ENCODE measurements at regions not wholly inside any gene's neighbourhood (a gene's known extent, or its start where the extent isn't known, plus 50 kb on each side); places are given as distances from the start of the nearest gene placed in this dataset.
"Not testable (repeated sequence)": the region's sequence is repeated elsewhere in the genome, so short reads cannot be mapped to it uniquely, and the experiment has no call there.

DNA sequence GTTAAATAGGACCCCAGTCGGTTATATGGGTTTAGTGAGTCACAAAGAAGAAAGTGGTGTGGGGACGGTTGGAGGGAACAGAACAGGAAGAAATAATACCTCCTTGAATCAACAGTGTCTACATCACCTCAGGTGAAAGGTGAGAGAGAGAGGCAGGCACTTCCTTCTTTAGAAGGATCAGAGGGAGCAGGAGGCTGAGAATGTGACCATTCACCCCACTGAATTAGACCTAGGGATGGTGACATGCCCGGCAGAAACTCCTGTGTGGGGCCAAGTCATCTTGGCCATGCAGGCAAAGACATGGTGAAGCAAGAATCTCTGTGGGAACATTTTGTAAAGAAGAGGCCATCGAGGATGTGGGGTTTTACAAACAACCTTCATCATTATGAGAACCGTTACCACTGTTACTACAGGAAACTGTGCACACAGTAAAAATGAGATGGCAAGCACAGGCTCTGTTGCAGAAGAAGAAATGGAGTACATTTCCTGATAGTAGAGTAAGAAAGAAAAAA lies 1196.9 kb downstream of the VRK1 start:
- peak; percentile 32 for DNase-seq

DNA sequence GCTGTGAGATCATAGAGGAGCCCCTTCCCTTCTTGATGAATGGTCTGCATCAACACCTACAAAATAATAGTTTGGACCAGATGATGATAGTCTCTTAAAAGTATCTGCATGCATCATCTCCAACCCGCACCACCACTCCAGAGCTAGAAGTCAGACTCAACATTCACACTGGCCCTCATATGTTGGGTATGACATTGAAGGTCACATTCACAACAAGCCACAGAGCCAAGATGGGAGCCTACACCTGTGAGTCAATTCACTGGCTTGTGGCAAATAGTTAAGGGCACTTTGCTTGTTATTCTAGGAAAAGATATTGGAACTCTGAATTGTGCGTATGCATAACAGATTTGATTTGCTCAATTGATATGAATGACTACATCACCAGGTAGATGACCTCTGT lies 1197.9 kb downstream of the VRK1 start:
- no peak for DNase-seq

DNA sequence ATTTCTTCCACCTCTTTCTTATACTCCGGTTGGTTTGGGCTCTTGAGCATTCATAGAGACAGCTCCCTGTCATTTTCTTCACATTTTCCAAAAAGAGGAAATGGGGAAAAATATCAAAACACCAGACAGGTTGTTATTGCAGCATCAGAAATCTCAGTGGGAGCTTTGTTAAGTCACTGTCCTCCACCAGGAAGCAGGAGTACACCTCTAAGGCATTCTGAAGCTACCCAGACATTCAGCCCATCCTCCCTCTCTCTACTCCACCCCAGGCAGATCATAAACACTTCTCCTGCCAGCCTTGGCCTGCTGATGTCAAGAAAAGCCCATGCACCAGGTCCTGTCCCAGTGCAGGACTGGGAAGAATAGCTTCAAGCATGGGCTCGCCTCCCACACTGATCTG lies 1198.3 kb downstream of the VRK1 start:
- no peak for DNase-seq

DNA sequence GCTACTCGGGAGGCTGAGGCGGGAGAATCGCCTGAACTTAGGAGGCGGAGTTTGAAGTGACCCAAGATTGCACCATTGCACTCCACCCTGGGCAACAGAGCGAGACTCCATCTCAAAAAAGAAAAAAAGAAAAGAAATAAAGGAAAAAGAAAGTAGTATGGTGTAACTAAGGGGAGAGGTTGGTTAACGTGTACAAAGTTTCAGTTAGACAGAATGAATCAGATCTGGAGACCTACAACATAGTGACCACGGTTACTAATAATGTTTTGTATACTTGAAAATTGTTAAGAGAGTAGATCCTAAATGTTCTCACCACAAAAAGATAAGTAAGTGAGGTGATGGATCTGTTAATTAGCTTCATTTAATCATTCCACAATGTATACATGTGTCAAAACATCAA lies 1208.8 kb downstream of the VRK1 start:
- DNase-seq = no peak

DNA sequence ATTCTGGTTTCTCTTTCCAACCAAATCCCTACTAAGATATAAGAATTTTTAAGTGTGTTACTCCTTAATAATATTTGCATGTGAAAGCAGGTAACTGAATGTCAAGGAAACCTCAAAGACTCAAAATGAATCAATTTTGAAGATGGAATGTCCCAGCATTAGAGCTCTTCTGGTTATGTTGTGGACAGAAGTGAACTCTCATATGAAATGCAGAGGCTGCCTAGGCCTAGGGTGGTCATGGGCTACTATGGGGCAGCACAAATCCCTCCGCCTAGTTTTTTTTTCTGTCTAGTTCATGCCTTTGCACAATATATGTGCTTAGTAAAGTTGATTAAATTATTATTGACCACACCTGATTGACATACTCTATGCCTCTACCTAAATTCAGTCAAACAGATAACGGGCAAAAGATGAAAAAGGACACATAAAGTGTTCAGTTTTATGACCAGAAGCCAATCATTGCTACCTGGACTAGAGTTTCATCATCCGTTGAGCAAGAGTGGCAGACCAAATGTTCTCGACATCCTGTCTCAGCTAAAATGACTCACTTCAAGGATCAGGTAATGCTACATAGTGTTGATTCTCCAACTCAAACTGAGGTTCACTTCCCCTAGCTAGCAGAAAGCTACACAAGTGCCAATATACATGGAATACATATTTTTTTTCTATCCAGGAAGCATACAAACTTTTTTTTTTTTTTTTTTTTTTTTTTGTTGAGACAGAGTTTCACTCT lies 1211.4 kb downstream of the VRK1 start:
- no peak for DNase-seq

DNA sequence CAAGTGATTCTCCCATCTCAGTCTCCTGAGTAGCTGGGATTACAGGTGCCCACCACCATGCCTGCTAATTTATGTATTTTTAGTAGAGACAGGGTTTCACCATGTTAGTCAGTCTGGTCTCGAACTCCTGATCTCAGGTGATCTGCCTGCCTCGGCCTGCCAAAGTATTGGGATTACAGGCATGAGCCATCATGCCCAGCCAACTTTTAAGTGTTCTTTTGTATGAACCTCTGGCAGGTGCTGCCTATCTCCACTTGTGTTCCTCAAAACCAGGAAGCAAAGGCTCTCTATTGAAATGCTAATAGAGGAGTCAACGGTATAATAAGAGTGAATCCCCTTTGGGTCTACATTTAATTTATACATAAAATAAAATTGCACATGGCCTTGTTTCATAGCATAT lies 1212.0 kb downstream of the VRK1 start:
- DNase-seq = not testable (repeated sequence)

DNA sequence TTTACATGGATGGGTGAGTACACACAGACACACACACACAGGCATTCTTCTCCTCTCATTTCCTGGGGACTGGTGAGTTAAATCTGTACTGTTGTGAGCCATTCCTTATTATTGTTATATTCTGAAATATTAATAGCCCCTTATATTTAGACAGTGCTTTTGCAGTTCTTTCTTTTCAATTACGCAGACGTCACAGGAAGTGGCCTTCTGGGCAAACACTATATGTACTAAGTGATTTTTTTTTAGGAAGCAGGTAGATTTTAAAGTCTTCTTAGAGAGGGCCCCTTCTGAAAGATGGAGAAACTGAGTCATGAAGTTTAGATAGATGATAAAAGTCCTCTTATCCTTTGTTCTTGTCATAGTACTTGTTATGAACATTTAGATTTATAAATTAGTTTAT lies 1213.6 kb downstream of the VRK1 start:
- no peak for DNase-seq

DNA sequence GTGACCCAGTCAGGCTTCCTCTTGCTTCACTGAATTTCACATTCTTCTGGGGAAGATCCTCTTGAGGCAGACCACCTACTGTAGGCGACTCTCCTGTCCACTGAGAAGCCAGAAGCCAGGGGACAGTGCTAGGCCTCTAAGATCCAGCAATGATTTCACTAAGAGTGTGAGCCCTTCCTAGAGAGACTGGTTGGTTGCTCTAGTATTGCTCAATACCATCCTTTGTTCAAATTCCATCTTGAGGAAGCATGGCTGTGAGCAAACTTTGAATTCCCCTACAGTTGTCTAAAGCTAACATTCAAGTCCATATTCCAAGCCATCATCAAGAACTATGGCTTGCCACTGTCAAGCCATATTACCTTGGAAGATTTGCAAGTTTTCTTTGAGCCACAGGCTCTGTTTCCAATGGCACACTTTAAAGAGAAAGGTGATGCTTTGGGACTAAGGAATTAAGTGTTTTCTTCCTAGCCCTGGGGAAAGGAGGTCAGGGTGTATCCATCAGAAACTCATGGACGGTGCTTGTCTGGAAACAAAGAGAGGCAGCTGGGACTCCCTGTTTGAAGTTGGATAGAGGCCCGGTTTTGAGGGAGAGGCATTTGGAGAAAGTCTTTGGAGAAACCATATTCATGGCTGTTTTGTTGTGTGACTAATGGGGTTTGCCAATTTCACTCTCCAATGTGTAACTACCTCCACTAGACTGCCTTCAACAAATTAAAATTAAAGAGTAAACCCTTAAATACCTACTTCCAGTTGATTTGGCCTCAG lies 1217.9 kb downstream of the VRK1 start:
- no peak for DNase-seq

DNA sequence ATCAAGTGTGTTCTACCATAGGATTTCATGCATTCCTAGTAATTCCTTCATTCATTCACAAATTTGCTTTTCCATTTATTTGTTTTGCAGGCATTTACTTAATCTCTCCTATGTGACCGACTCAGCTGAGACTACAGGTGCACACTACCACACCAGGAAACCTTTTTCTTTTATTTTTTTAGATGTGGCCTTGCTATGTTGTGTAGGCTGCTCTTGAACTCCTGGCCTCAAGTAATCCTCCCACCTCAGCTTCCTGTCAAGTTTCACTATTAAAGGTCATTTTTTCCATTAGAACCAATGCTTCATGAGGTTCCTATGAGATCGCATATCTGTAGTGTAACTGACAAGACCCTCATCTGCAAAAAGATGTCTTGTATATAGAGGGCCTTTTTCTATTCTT lies 1218.7 kb downstream of the VRK1 start:
- no peak for DNase-seq

DNA sequence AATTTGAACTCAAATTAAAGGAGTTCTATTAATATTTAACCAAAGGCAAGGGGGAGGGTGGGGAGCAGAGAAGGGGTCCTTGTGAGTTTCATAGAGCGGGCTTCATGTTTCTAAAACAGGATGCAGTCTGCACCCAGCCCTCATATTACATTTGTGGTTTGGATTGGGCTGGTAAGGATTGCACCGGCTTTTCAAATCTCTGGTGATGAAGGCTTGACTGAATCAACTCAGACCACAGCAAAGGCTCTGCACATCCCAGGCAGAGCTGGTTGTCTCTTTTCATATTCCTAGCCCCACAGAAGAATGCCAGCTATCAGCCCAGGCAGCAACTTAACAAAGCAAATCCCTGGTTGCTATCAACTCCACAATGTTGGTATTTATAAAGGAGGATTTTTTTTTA lies 1221.4 kb downstream of the VRK1 start:
- DNase-seq = no peak

DNA sequence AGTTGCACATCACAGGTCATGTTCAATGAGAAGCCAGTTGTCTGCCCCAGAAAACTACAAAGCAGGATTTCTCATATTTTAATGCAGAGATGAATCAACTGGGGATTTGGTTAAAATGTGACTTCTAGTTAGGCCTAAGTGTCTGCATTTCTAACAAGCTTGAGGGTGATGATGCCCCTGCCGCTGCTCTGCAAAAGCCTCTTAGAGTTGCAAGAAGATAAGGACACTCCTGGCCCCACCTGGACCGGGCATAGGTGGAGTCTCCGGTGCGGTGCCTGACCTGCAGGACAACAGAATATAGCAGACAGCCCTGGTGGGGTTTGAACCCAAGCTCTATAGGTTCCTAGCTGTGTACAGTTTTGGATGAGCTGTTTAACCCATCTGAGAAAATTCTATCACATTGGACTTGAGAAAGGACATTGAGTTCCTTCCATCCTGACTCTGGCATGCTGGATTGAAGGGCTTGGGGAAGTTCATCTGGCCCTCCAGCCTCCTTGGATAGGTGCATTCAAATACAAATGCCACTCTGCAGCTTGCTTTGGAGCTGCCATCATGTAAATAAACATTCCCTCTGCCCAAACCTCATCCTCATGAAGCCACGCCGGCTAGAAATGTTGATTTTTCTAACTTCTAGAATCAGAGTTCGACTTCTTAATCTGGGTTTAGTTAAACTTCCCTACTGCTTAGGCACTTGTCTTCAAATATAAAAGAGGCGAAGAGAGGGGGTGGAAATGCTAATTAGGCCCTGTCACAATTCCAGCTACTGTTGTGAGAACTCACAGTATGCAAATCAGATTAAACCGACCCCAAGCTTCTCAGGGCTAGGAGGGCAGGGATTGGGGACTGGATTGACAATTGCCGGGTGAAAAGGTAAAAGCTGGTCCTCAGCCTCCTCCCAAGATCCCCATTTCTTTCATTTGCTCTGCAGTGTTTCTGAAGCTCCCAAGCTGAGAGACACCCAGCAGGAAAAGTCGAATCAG lies 1225.6 kb downstream of the VRK1 start:
- no peak for DNase-seq

DNA sequence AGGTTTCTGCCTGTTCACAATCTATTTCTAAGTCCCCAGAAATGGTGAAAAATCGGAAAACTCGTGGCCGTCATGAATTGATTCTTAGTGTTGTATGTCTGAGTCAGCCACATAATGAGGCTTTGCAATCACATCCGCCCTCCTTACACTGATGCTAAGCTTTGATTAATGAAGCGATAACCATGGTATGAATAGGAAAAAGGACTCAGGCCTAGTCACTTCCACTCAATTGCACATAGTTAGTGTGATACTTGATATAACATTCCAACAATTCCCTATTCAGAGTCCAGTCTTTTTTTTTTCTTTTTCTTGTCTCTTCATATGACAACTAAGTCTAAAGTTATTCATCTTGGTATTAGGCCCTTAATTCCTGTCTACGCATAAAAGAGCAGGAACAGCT lies 1231.0 kb downstream of the VRK1 start:
- no peak for DNase-seq

DNA sequence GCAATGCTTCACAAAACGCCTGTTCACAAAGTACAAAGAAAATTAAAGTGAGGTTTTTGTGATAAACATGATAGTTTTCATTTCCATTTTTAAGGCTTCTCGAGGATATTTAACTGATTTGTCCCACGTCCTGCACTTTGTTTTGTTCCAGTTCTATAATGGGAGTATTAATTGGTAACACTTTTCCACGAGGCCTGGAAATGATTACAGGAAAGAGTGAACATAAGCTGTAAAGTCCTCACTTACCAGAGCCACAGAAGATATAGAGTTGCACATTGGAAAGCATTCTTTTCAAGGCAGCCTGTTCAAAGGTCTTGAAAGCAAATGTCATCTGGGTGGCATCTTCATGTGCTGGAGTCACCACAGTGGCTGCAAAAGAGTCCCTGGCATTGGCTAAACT lies 1236.6 kb downstream of the BCL11B start:
- no peak for DNase-seq

DNA sequence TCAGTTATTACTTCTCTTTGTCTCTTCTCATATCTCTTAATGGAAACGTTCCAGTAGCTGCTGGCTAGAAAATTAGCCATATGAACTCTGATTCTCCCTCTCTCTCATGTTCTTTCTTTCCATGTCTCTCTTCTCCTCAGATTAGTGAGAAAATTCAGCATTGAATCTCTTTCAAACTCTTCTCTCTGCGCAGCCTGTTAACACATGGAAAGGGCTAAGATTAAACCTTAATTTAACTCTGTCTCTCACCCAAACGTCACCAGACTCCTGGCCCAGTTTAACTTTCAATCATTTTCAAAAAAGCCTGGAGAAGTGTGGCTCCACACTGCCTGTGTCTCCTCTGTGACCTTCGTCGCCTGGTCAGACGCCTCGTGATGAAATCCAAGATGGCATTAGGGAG lies 1234.2 kb downstream of the BCL11B start:
- no peak for DNase-seq

DNA sequence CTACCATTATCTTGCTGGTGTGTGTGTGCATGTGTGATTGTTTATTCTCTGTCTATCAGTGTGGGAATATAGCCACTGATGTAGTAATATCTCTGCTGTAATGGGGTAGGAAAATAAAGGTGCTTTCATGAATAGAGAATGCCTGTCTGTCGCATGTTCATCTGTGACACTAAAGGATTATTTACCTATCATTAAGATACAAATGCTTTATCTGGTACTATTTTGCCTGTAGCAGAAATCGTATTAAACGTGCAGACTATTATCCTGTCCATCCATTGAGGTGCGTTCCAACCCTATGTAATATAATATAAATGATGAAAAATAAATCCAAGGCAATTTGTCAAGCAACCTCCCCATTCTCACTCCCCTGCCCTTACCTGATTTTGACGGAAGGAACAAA lies 1215.1 kb downstream of the BCL11B start:
- DNase-seq = no peak

DNA sequence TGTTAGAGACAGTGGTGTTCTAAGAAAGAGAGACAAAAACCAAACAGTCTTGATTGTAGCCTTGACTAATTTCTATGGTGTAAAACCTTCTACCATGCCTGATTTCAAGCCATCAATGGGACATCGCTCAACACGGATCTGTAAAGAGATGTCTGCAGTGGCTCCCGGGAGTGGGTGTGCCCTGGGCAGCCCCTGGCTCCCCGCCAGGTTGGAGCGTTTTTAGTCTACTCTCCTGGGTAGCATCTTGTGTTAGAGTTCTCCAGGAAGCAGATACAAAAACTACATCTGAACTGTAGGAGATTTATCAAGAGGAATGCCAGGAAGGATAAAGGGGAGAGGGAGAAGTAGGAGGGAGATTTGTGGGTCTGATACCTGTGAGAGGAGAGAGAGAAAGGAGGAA lies 1212.9 kb downstream of the BCL11B start:
- DNase-seq = no peak

DNA sequence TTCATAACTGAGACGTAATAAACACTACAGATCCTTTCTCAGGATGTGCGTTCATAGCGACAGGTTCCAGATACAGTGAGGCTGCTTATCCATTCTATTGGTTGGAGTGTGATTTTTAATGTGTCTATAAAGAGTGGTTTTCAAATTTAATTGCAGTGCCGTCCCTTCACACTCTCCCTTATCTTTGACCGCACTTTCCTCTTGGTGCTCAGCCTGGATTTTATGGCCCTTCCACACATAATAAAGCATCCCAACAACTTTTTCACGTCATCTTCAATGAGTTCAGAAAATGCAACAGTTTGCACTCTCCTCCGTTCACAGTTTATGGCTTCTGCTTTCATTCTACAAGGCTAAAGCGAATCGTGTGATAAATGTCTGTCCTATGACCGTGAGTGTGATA lies 1209.9 kb downstream of the BCL11B start:
- no peak for DNase-seq

DNA sequence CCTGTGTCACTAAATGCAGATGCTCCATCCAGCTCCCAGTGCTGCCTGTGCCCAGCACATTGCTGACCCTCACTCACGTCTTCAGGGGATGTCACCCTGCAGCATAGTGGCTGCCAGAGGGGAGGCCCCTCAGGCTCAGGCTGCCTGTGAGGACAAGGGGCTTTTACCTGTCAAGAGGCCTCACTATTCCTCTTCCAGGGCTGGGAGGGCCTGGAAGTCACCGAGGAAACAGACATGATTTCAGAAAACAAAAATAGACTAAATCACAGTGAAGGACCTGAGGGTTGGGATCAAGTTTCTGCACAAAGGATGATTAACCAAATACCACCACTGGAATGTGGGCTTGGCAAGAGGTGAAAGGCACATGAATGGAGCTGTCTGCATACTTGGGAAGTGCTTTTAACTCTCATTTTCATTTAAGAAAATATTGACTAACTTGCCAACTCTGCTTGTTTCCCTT lies 1202.3 kb downstream of the BCL11B start:
- no peak for DNase-seq

DNA sequence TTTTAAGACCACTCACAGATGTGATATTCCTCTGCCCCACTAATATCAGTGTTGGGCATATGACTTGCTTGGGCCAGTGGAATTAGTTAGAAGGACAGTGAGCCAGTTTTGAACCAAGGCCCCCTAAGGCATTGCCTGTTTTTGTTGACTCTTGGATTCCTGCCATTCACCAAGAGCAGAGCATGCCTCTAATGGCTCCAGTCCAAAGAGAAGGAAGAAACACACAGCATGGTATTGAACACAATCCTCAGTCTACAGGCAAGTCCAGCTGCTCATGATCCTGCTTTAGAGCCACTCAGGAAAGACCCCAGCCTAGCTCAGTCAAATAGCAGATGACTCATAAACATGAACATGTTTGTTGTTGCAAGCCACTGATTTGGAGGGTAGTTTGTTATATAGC lies 1201.5 kb downstream of the BCL11B start:
- DNase-seq = no peak

DNA sequence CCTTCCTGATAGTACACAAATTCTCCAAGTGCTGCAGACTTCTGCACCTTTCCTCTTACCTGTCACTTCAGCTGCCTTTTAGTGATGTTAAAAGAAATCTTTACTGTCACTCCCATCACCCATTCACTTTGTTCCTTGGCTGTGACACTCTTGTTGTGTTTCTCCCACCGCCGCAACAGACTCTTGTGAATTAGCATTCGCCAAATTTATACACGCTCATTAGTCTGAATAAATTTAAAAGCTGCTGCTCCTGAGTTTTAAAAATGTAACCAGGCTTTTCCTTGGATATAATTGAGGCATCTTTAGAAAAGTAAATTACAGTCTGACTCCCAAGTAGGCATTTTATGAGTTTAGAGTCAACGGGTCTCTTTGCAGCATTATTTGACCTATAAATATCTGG lies 1197.9 kb downstream of the BCL11B start:
- no peak for DNase-seq

DNA sequence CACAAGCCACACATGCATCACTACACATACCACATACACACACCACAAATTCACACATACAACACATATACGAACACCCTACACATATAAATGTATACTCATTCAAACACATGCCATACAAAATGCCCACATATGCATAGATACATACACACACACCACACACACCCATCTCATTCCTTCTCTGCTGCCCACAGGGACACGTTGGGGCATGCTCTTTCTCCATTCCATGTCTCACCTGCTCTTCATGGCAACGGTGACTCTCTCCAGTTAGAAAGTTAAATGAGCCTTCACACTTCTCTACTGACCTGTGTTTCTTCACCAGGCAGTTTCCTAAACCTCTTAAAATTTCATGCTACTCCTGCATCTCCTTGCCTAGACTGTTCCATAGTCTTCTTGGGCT lies 1194.8 kb downstream of the BCL11B start:
- DNase-seq = no peak

DNA sequence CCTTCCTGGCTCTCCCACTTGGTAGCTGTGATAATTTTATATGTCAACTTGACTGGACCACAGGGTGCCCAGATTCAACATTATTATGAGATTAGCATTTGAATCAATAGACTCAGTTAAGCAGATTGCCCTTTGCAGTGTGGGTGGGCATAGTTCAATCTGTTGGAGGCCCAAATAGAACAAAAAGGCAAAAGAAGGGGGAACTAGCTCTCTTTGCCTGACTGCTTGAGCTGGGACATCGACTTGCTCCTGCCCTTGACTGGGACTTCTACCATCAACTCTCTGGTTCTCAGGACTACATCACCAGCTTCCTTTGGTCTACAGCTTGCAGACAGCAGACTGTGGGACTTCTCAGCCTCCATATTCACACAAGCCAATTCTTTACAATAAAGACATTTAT lies 1189.2 kb downstream of the BCL11B start:
- no peak for DNase-seq

DNA sequence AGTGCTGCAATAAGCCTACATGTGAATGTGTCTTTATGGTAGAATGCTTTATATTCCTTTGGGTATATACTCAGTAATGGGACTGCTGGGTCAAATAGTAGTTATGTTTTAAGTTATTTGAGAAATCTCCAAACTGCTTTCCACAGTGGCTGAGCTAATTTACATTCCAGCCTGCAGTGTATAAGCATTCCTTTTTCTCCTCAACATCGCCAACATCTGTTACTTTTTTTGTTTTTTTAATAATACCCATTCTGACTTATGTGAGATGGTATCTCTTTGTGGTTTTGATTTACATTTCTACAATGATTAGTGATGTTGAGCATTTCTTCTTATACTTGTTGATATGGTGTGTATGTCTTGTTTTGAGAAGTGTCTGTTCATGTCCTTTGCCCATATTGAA lies 1186.2 kb downstream of the BCL11B start:
- DNase-seq = no peak
